Lower leg skin (tissue), 3 donors: ENCODE measurements at regions not wholly inside any gene's neighbourhood (a gene's known extent, or its start where the extent isn't known, plus 50 kb on each side); places are given as distances from the start of the nearest gene placed in this dataset.

Experiments
- POLR2A ChIP-seq, 2 donors: fragments of 450-650 bp; IDR thresholded peaks; one replicate each; pipeline ENCODE4 v1.6.1; 2016 to 2017; ENCODE audit warnings: antibody characterized with exemption in 2 of 2, mild to moderate bottlenecking in 1 of 2, moderate library complexity in 1 of 2
- TF ChIP-seq, protein P1 (sequence below), 3 donors: fragments of 450-650 bp; IDR thresholded peaks; one replicate each; pipeline ENCODE4 v1.5.1; 2016; ENCODE audit warnings: antibody characterized with exemption in 3 of 3, mild to moderate bottlenecking in 3 of 3, moderate library complexity in 2 of 3

DNA sequence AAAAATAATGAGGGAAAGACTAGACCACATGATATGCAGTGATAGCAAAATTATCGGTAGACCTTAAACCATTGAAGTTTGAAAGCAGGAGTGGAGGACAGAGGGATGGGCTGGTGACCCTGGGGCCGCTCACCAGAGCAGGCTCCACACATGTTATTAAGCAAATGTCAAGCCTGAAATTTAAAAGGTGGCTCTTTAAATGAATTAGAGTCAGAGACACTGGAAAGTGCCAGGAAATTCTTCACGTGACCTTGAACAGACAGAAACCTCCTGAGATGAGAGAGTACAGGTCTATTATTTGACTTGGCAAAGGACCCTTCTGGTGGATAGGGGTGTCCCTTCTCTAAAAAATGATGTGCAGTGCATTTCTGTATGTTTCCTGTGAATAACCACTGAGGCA, 111.0 kb upstream of the CPEB4 start:
- TF ChIP-seq, protein P1, sequence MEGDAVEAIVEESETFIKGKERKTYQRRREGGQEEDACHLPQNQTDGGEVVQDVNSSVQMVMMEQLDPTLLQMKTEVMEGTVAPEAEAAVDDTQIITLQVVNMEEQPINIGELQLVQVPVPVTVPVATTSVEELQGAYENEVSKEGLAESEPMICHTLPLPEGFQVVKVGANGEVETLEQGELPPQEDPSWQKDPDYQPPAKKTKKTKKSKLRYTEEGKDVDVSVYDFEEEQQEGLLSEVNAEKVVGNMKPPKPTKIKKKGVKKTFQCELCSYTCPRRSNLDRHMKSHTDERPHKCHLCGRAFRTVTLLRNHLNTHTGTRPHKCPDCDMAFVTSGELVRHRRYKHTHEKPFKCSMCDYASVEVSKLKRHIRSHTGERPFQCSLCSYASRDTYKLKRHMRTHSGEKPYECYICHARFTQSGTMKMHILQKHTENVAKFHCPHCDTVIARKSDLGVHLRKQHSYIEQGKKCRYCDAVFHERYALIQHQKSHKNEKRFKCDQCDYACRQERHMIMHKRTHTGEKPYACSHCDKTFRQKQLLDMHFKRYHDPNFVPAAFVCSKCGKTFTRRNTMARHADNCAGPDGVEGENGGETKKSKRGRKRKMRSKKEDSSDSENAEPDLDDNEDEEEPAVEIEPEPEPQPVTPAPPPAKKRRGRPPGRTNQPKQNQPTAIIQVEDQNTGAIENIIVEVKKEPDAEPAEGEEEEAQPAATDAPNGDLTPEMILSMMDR (IDR thresholded peaks at IDR 0.05): no peak
- TF ChIP-seq POLR2A (IDR thresholded peaks at IDR 0.05): no peak
